HuH-7.5 (cell line): ENCODE measurements at regions not wholly inside any gene's neighbourhood (a gene's known extent, or its start where the extent isn't known, plus 50 kb on each side); places are given as distances from the start of the nearest gene placed in this dataset.
"Not testable (repeated sequence)": the region's sequence is repeated elsewhere in the genome, so short reads cannot be mapped to it uniquely, and the experiment has no call there.

Experiments
- DNase-seq: peaks from one replicate; pipeline ENCODE4 v3.0.0; 2011; ENCODE audit warnings: low spot score

GRCh38 chr6:137802408-137803182 is 64.5 kb upstream of the TNFAIP3 start:
- DNase-seq, result no peak

DNA sequence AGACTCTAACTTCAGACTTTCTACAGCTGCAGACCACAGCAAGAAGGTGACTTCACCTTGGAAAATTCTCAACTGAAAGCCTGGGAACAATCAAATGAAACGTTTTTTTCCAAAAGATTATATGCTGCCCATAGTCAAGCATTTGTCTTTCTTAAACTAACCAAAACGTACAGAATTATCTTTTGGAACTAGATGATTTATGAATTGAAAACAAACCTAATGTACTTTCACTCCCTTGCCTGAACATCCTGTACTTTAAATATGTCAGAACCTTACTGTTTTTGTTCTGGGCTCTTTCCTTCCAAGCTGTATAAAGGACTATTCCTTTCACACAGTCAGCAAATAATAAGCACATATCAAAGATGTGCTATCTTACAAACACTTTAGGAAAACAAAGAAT is 62.4 kb upstream of the TNFAIP3 start:
- DNase-seq, result no peak

- DNase-seq, result no peak
These were observed 61.4 kb upstream of the TNFAIP3 start for GRCh38 chr6:137805622-137806021.

DNA sequence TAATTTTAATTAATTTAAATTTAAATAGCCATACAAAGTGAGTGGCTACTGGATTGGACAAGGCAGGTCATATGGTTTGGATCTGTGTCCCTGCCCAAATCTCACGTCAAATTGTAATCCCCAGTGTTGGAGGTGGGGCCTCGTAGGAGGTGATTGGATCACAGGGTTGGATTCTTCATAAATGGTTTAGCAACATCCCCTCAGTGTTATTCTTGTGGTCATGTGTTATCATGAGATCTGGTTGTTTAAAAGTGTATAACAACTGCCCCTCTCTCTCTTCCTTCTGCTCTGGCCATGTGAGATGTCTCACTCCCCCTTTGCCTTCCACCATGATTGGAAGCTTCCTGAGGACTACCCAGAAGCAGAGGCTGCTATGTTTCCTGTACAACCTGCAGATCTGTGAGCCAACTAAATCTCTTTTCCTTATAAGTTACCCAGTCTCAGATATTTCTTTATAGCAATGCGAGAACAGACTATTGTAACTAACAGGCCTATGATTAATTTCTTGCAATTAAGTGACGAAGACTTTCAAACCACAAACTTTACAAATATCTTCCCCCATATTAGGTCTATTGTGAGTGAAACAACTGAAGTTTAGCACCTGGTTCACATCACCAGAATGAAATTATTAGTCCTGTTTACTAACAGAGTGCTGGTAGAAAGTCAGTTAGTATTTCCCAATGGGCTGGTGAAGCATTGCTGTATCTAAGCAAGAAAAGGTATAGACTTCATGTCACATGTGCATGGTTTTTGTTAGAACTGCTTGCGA is 60.0 kb upstream of the TNFAIP3 start:
- no peak for DNase-seq

DNA sequence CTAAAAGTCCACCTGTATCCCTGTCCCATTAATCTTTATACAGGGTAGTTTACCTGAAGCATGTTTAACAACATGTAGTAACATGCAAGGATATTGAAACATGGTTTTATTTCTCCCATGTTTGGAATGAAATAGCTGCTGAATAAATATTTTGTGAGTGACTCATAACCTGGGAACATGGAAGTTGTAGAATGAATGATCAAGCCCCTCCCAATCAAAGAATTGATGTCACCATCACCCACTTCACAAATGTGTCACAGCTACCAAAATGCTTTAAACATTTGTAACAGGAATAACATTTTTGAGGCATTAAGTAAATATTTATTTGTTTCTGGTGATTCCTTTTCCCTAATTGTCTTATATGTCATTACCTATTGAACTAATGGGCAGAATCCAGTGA is 58.9 kb upstream of the TNFAIP3 start:
- DNase-seq, result no peak

DNA sequence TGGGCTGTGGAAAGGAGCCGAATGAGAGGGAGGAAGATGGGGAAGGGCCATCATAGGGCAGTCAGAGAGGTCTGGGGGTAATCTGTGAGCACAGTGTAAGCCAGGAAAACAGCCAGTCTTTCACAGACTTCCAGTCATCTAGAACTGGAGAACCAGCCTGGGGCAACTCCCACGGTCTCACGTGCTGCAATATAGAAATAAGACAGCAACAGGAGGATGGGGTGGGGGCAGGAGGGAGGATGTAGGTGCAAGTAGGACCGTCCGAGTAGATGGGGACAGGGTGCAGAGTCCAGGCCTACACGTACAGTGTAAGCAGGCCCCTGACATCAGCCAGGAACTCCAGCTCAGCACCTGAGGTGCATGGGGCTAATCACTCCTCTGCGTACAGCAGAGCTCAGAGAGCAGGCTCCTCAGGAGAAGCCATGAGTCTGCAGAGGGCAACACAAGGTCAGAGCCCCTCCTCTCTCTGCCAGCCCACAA is 58.2 kb upstream of the TNFAIP3 start:
- no peak for DNase-seq

- DNase-seq, result not testable (repeated sequence)
These were observed 57.0 kb upstream of the TNFAIP3 start for GRCh38 chr6:137809895-137810553.

DNA sequence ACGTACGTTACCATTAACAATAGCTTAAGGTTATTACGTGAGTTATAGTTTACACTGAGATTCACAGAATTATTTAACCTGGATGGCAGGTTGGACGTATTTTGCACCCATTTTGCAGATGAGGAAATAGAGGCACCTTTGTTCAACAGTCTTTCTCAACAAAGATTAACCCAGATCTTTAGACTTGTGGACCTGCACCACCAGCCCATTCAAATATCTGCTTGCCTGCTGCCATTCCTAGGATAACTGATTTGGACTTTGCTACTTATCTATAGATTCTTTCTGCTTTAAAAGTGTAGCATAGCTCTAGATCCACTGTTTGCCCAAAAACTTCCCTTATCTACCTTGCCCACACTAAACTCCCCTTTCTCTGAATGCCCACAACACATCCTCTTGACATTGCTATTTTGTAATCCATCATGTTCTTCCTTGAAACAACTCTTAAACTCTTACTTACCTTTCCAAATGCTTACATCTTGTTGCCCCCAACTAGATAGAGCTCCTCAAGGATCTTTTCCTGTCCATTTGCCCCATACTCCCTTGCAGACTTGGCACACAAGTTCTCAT is 56.4 kb upstream of the TNFAIP3 start:
- no peak for DNase-seq

DNA sequence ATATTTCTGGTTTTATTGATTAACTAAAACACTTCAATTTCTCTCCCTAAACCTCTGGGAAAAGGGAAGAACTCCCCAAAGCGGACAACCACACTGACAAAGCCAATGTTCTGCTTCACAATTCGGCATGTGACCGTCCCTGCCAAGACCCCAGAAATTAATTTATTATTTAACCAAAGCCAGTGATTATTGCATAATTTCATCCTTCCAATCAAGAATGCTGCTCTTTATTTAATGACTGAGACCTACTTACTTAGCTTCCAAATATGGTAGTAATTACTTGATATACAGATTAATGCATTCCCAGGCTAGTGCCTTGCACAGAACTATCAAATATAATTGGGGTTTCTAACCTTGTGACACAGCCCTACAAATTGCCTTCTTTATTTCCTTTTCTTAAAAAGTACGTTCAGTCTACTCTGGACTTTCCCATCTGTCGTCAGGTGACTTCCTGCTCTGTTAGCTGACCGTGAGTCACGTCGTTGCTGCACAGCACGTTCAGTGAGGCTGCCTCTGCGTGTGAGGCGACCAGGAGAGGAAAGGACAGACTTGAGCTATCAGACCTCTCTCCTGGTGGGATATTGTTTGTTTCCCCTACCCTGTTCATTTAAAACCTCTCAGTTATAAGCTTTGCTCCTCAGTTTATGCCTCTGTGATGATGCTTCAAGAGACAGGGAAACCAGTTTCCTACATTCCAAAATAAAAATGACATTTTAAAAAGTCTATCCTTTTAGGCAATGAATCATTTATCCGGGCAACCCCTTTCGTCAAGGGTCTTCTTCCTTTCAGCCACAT is 55.7 kb upstream of the TNFAIP3 start:
- DNase-seq, result peak; percentile 44

- no peak for DNase-seq
These were observed 55.0 kb upstream of the TNFAIP3 start for GRCh38 chr6:137811916-137812553.

DNA sequence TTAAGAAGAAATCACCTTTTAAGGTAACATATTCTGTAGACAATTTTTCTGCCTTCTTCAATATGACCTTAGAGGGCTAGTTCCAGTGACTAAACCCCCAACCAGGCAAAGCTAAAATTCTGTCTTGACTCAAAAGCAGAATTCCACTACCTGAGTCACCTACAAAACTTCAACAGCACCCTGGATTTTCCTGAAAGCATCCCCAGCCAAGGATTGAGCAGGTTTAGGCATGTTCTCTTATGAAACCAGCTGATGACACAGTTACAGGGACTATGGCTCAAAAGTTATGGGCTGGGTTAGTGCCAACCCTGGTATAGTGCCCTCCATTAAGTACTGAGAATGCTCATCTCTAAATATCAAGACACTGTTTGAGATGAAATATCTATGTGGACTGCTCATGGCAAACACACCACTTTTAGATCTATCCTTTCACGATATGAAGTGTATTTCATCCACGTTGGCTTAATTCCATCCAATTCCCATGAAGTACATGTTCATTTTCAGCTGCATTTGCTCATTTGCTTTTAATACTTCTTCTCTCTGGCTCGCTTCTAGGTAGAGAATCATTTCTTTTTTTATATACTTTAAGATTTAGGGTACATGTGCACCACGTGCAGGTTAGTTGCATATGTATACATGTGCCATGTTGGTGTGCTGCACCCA is 53.6 kb upstream of the TNFAIP3 start:
- no peak for DNase-seq

DNA sequence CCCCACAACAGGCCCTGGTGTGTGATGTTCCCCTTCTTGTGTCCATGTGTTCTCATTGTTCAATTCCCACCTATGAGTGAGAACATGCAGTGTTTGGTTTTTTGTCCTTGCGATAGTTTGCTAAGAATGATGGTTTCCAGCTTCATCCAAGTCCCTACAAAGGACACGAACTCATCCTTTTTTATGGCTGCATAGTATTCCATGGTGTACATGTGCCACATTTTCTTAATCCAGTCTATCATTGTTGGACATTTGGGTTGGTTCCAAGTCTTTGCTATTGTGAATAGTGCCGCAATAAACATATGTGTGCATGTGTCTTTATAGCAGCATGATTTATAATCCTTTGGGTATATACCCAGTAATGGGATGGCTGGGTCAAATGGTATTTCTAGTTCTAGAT is 53.0 kb upstream of the TNFAIP3 start:
- DNase-seq, result not testable (repeated sequence)

GRCh38 chr6:137815692-137816091 is 51.4 kb upstream of the TNFAIP3 start:
- no peak for DNase-seq

GRCh38 chr6:137816133-137816579 is 50.9 kb upstream of the TNFAIP3 start:
- DNase-seq, result no peak

- no peak for DNase-seq
These were observed 50.1 kb upstream of the TNFAIP3 start for GRCh38 chr6:137816688-137817618.
